HG02943 (cell line): ENCODE measurements at regions not wholly inside any gene's neighbourhood (a gene's known extent, or its start where the extent isn't known, plus 50 kb on each side); places are given as distances from the start of the nearest gene placed in this dataset.

Experiments used
- ATAC-seq: cut with Tn5 transposase; IDR thresholded peaks from one replicate; pipeline ENCODE4 v1.9.1; 2021; ENCODE audit warnings: mild to moderate bottlenecking, low read depth, moderate library complexity; ENCODE audit not compliant: unreplicated experiment

GRCh38 chrX:15191830-15192229 lies 78.1 kb downstream of the ASB9 start:
- no peak for ATAC-seq

- ATAC-seq = no peak
Measured at GRCh38 chrX:15188039-15188438, 81.8 kb downstream of the ASB9 start.

GRCh38 chrX:15177316-15177715 lies 92.6 kb downstream of the ASB9 start:
- no peak for ATAC-seq

GRCh38 chrX:15173411-15173810 lies 96.5 kb downstream of the ASB9 start:
- no peak for ATAC-seq

GRCh38 chrX:15170927-15171326 lies 99.0 kb downstream of the ASB9 start:
- ATAC-seq = no peak

GRCh38 chrX:15167826-15168225 lies 102.1 kb downstream of the ASB9 start:
- no peak for ATAC-seq

GRCh38 chrX:15165832-15166231 lies 104.1 kb downstream of the ASB9 start:
- ATAC-seq = no peak

GRCh38 chrX:15163131-15163530 lies 106.8 kb downstream of the ASB9 start:
- ATAC-seq = no peak

GRCh38 chrX:15160558-15161095 lies 109.3 kb downstream of the ASB9 start:
- ATAC-seq = peak; percentile 46

GRCh38 chrX:15158736-15159406 lies 111.0 kb downstream of the ASB9 start:
- ATAC-seq = peak; percentile 67

- ATAC-seq = peak; percentile 12
Measured at GRCh38 chrX:15158350-15158735, 111.5 kb downstream of the ASB9 start.

GRCh38 chrX:15157624-15158023 lies 112.3 kb downstream of the ASB9 start:
- no peak for ATAC-seq

- peak; percentile 65 for ATAC-seq
Measured at GRCh38 chrX:15151267-15152186, 118.4 kb downstream of the ASB9 start.

- peak; percentile 32 for ATAC-seq
Measured at GRCh38 chrX:15150586-15150985, 119.3 kb downstream of the ASB9 start.

- ATAC-seq = no peak
Measured at GRCh38 chrX:15146515-15146914, 123.4 kb downstream of the ASB9 start.

- ATAC-seq = no peak
Measured at GRCh38 chrX:15143825-15144121, 126.1 kb downstream of the ASB9 start.

- ATAC-seq = peak; percentile 80
Measured at GRCh38 chrX:15143050-15143824, 126.6 kb downstream of the ASB9 start.

GRCh38 chrX:15142084-15142715 lies 127.7 kb downstream of the ASB9 start:
- ATAC-seq = no peak

GRCh38 chrX:15136795-15137194 lies 133.1 kb downstream of the ASB9 start:
- ATAC-seq = no peak

GRCh38 chrX:15129412-15129811 lies 140.5 kb downstream of the ASB9 start:
- ATAC-seq = no peak
